ENCODE measurements at regions not wholly inside any gene's neighbourhood (a gene's known extent, or its start where the extent isn't known, plus 50 kb on each side); places are given as distances from the start of the nearest gene placed in this dataset.

- 99% methylated on average over 2 of the region's 5 CpGs for WGBS
- Histone ChIP-seq H3K4me3 (ENCODE audit: low read length) (no peak overlapping the region), H3K27me3 (ENCODE audit: insufficient read depth, low read length) (no peaks in the 10 kb centered on the region), H3K4me1 (ENCODE audit: insufficient read depth, low read length) (peaks cover 33% of the 10 kb centered on the region), H3K9me3 (ENCODE audit: insufficient read depth, low read depth, low read length) (no peaks in the 10 kb centered on the region), H3K36me3 (ENCODE audit: insufficient read depth, low read length) (no peaks in the 10 kb centered on the region), H3K27ac (ENCODE audit: low read depth, low read length) (no peak overlapping the region), H3K9ac (ENCODE audit: low read depth, low read length) (no peak overlapping the region)
Measured at GRCh38 chr2:221283896-221284545, 288.1 kb downstream of the EPHA4 start.

GRCh38 chr2:221285148-221285547 lies 287.0 kb downstream of the EPHA4 start:
- 92% methylated on average over 2 of the region's 2 CpGs for WGBS
- Histone ChIP-seq H3K9me3 (ENCODE audit: insufficient read depth, low read depth, low read length) (no peaks in the 10 kb centered on the region), H3K36me3 (ENCODE audit: insufficient read depth, low read length) (no peaks in the 10 kb centered on the region), H3K4me1 (ENCODE audit: insufficient read depth, low read length) (peaks cover 35% of the 10 kb centered on the region), H3K27me3 (ENCODE audit: insufficient read depth, low read length) (no peaks in the 10 kb centered on the region), H3K9ac (ENCODE audit: low read depth, low read length) (no peak overlapping the region), H3K27ac (ENCODE audit: low read depth, low read length) (no peak overlapping the region), H3K4me3 (ENCODE audit: low read length) (no peak overlapping the region)

DNA sequence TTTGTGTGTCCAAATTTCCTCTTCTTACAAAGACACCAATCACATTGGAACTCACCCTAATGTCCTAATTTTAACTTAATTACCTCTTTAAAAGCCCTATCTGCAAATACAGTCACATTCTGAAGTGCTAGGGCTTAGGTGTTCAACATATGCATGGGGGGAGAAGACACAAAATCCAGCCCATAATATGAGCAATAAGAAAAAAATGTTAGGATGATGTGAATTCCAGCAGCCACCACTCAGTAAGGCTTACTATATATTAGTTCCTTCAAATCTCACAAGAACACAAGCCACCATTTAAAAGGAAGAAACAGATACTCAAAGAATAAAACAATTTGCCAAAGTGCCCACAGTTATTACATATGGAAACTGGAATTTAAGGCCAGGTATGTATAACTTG lies 285.7 kb downstream of the EPHA4 start:
- Histone ChIP-seq H3K27me3 (ENCODE audit: insufficient read depth, low read length) (no peaks in the 10 kb centered on the region), H3K27ac (ENCODE audit: low read depth, low read length) (no peak overlapping the region), H3K9me3 (ENCODE audit: insufficient read depth, low read depth, low read length) (no peaks in the 10 kb centered on the region), H3K4me1 (ENCODE audit: insufficient read depth, low read length) (peaks cover 35% of the 10 kb centered on the region), H3K9ac (ENCODE audit: low read depth, low read length) (no peak overlapping the region), H3K36me3 (ENCODE audit: insufficient read depth, low read length) (no peaks in the 10 kb centered on the region), H3K4me3 (ENCODE audit: low read length) (no peak overlapping the region)

- H3K9me3 ChIP-seq (ENCODE audit: insufficient read depth, low read depth, low read length) = no peaks in the 10 kb centered on the region
- WGBS = 70% methylated on average over 3 of the region's 3 CpGs
- no peaks in the 10 kb centered on the region for H3K27me3 ChIP-seq (ENCODE audit: insufficient read depth, low read length)
Measured at GRCh38 chr2:221289389-221289788, 282.7 kb downstream of the EPHA4 start.

GRCh38 chr2:221289846-221290245 lies 282.3 kb downstream of the EPHA4 start:
- Histone ChIP-seq H3K27me3 (ENCODE audit: insufficient read depth, low read length) (no peaks in the 10 kb centered on the region), H3K27ac (ENCODE audit: low read depth, low read length) (no peak overlapping the region), H3K4me1 (ENCODE audit: insufficient read depth, low read length) (peaks cover 17% of the 10 kb centered on the region), H3K9ac (ENCODE audit: low read depth, low read length) (no peak overlapping the region), H3K9me3 (ENCODE audit: insufficient read depth, low read depth, low read length) (no peaks in the 10 kb centered on the region), H3K36me3 (ENCODE audit: insufficient read depth, low read length) (no peaks in the 10 kb centered on the region), H3K4me3 (ENCODE audit: low read length) (no peak overlapping the region)

More at GRCh38 chr2:221289389-221289788, 282.7 kb downstream of the EPHA4 start:
- H3K9ac ChIP-seq (ENCODE audit: low read depth, low read length) = no peak overlapping the region
- H3K36me3 ChIP-seq (ENCODE audit: insufficient read depth, low read length) = no peaks in the 10 kb centered on the region
- peaks cover 19% of the 10 kb centered on the region for H3K4me1 ChIP-seq (ENCODE audit: insufficient read depth, low read length)
- H3K4me3 ChIP-seq (ENCODE audit: low read length) = no peak overlapping the region
- H3K27ac ChIP-seq (ENCODE audit: low read depth, low read length) = no peak overlapping the region

DNA sequence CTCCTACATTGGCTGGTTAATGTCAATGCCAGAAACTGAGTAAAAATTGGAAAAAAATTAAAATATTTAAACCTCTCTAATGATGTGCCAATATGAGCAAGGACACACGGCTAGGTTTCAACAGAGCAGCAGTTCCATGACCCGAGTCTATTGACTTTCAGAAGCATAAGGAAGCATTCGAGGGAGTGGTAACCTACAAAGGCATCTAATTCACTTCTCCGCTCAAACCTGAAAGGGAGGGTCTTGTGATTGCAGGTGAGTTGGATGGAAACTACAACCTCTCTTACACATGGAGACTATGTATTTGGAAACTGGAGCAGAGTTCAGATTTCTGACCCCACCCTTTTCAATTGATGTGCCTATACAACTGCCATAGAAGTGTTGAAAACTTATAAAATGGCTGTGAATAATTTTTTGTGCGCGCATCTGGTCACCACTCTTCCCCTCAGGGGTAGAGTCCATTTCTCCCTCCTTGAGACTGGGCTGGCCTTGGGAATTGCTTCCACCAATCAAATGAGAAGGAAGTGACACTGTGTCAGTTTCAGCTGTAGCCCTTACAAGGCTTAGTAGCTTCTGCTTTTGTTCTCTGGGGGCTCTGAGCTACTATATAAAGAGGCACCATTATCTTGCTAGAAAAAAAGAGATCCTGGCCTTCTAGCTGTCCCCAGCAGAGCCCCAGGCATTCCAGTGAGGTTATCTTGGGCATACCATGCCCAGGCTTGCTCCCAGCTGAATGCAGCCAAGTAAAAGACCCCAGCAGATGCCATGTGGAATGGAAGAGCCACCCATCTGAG lies 278.0 kb downstream of the EPHA4 start:
- Histone ChIP-seq H3K9ac (ENCODE audit: low read depth, low read length) (no peak overlapping the region), H3K4me1 (ENCODE audit: insufficient read depth, low read length) (peaks cover 1% of the 10 kb centered on the region; the same call in 1 of the 2 replicates), H3K4me3 (ENCODE audit: low read length) (no peak overlapping the region), H3K27ac (ENCODE audit: low read depth, low read length) (no peak overlapping the region), H3K27me3 (ENCODE audit: insufficient read depth, low read length) (no peaks in the 10 kb centered on the region), H3K36me3 (ENCODE audit: insufficient read depth, low read length) (no peaks in the 10 kb centered on the region), H3K9me3 (ENCODE audit: insufficient read depth, low read depth, low read length) (no peaks in the 10 kb centered on the region)
- 97% methylated on average over 3 of the region's 6 CpGs for WGBS

DNA sequence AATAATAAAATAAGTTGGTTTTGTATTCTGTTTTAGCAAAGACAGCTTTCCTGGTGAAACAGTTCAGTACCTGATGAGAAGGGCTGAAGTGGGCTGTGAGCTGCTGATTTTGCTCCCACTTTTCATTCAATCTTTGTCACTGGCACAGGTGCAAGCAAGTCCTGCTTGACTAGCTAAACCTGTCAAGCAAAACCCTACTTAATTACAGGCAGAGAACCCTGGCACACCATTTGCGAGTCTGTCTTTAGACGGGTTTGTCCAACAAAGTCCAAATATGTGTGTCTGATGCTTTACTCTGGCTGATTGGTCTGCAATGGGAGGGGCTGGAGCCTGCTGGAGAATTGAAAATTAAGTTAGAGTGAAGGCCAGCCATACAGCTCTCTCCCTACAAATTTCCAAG lies 267.2 kb downstream of the EPHA4 start:
- H3K27ac ChIP-seq (ENCODE audit: low read depth, low read length) = no peak overlapping the region
- 0 out of 2 replicates have a peak, but pooled peaks cover 3% of the 10 kb centered on the region for H3K4me1 ChIP-seq (ENCODE audit: insufficient read depth, low read length)
- no peaks in the 10 kb centered on the region for H3K27me3 ChIP-seq (ENCODE audit: insufficient read depth, low read length)
- H3K9ac ChIP-seq (ENCODE audit: low read depth, low read length) = no peak overlapping the region
- WGBS = 93% methylated on average over 2 of the region's 2 CpGs
- H3K4me3 ChIP-seq (ENCODE audit: low read length) = no peak overlapping the region
- no peaks in the 10 kb centered on the region for H3K9me3 ChIP-seq (ENCODE audit: insufficient read depth, low read depth, low read length)
- no peaks in the 10 kb centered on the region for H3K36me3 ChIP-seq (ENCODE audit: insufficient read depth, low read length)

- no peaks in the 10 kb centered on the region for H3K36me3 ChIP-seq (ENCODE audit: insufficient read depth, low read length)
Measured at GRCh38 chr2:221308507-221309066, 263.5 kb downstream of the EPHA4 start.

DNA sequence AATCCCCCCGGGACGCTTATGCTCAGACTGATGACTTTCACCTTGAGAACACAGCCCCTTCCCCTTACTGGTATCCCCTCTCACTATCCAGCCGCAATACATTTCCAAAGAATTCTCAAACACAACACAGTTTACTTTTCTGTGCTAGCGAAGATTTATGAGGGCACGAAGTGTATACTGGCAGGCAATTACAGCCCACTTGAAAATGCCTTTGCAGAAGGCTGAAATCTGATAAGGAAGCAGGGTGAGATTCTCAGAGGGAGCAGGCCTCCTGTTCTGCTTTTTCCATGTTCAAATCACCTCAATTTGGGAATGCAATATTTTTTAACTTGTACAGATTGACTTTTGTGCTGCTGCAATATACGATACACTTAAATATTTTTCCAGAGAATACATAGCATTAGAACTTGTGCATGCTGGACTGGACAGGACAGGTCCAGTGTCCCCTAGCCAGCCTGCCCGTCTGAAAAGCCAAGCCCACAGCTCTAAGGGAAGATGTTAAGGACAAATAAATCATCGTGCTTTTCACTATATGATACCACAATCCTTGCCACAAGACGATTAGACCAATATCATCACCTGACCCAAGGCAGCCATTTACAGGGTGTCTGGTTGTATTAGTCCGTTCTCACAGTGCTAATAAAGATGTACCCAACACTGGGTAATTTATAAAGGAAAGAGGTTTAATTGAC lies 262.1 kb downstream of the EPHA4 start:
- Histone ChIP-seq H3K9ac (ENCODE audit: low read depth, low read length) (no peak overlapping the region), H3K27me3 (ENCODE audit: insufficient read depth, low read length) (no peaks in the 10 kb centered on the region), H3K9me3 (ENCODE audit: insufficient read depth, low read depth, low read length) (no peaks in the 10 kb centered on the region), H3K27ac (ENCODE audit: low read depth, low read length) (no peak overlapping the region), H3K36me3 (ENCODE audit: insufficient read depth, low read length) (no peaks in the 10 kb centered on the region), H3K4me3 (ENCODE audit: low read length) (no peak overlapping the region), H3K4me1 (ENCODE audit: insufficient read depth, low read length) (peaks cover 6% of the 10 kb centered on the region; the same call in 1 of the 2 replicates)
- 94% methylated on average over 10 of the region's 10 CpGs for WGBS

More at GRCh38 chr2:221308507-221309066, 263.5 kb downstream of the EPHA4 start:
- peaks cover 6% of the 10 kb centered on the region; the same call in 1 of the 2 replicates for H3K4me1 ChIP-seq (ENCODE audit: insufficient read depth, low read length)
- H3K9ac ChIP-seq (ENCODE audit: low read depth, low read length) = no peak overlapping the region
- 95% methylated on average over 4 of the region's 4 CpGs for WGBS
- H3K9me3 ChIP-seq (ENCODE audit: insufficient read depth, low read depth, low read length) = no peaks in the 10 kb centered on the region
- no peak overlapping the region for H3K4me3 ChIP-seq (ENCODE audit: low read length)
- H3K27ac ChIP-seq (ENCODE audit: low read depth, low read length) = no peak overlapping the region
- no peaks in the 10 kb centered on the region for H3K27me3 ChIP-seq (ENCODE audit: insufficient read depth, low read length)

GRCh38 chr2:221310730-221311129 lies 261.4 kb downstream of the EPHA4 start:
- Histone ChIP-seq H3K9me3 (ENCODE audit: insufficient read depth, low read depth, low read length) (no peaks in the 10 kb centered on the region), H3K4me1 (ENCODE audit: insufficient read depth, low read length) (peaks cover 6% of the 10 kb centered on the region; the same call in 1 of the 2 replicates), H3K36me3 (ENCODE audit: insufficient read depth, low read length) (no peaks in the 10 kb centered on the region), H3K27me3 (ENCODE audit: insufficient read depth, low read length) (no peaks in the 10 kb centered on the region), H3K9ac (ENCODE audit: low read depth, low read length) (no peak overlapping the region), H3K27ac (ENCODE audit: low read depth, low read length) (no peak overlapping the region), H3K4me3 (ENCODE audit: low read length) (no peak overlapping the region)
- 50% methylated on average over 1 of the region's 1 CpG for WGBS

DNA sequence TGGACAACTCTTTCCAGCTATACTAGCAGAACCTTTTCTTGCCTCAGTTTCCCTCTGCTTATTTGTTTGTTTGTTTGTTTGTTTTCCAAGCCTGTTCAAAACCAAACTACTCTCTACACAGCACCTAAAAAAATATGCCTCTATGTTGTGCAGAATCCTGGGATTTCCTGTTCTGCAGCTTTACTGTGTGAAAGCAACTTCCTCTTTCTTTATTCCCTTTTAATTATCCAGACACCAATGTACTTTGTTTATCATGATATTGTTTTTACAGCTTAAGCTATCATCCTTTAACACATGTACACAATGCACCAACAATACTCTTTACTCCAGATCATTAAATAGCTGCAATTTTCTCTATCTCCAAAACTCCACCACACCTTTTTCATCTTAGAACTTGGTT lies 259.5 kb downstream of the EPHA4 start:
- no peaks in the 10 kb centered on the region for H3K27me3 ChIP-seq (ENCODE audit: insufficient read depth, low read length)
- H3K27ac ChIP-seq (ENCODE audit: low read depth, low read length) = no peak overlapping the region
- H3K9ac ChIP-seq (ENCODE audit: low read depth, low read length) = no peak overlapping the region
- H3K4me1 ChIP-seq (ENCODE audit: insufficient read depth, low read length) = peaks cover 6% of the 10 kb centered on the region; the same call in 1 of the 2 replicates
- H3K4me3 ChIP-seq (ENCODE audit: low read length) = no peak overlapping the region
- no peaks in the 10 kb centered on the region for H3K9me3 ChIP-seq (ENCODE audit: insufficient read depth, low read depth, low read length)
- no peaks in the 10 kb centered on the region for H3K36me3 ChIP-seq (ENCODE audit: insufficient read depth, low read length)
